ENCODE measurements at regions not wholly inside any gene's neighbourhood (a gene's known extent, or its start where the extent isn't known, plus 50 kb on each side); places are given as distances from the start of the nearest gene placed in this dataset.

DNA sequence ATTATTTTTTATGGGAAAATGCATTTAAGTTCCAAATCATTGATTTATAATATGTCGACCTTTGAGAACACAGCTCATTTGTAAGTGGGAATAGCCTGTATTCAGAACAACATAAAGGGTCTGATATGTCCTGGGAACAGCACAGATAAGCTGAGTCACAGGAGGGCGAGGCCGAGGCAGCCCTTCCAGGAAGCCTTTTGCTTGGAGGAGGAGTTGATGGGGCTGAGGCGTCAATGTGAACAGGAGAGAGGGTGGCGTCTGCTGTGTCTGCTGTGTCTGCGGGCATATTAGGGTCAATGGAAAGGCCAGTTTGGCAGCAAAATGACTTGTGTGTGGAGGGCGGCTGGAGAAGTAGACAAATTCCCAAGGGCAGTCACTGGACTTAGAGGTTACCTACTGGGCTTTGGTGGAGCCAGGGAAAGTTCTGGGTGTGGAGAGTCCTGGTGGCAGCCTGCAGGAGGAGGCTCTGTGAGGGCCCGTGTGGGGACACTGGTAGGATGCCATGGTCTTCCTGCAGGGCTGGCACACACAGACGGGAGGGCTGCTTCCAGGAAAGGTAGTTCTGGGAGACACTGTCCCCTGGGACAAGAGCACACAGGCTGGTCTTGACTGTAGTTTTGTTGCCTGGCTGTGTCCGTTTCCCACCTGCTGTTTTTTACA, 128.1 kb downstream of the GLI2 start:
- H3K27me3 ChIP-seq (replicated peaks in 2 of 5; ENCODE audit: control insufficient read depth in 4 of 5, insufficient read depth in 5 of 5, low read length in 4 of 5): peaks cover 0 to 41% (median 15%) of the 10 kb centered on the region in 5 experiments
- H3K9me3 ChIP-seq (ENCODE audit: control extremely low read depth in 1 of 5, control insufficient read depth in 4 of 5, insufficient read depth in 2 of 5, low read depth in 1 of 5, low read length in 4 of 5): no peaks in the 10 kb centered on the region
- H3K4me1 ChIP-seq (ENCODE audit: control extremely low read depth in 1 of 4, control insufficient read depth in 4 of 4, insufficient read depth in 4 of 4, low read length in 3 of 4): peaks cover 0 to 13% (median 10%) of the 10 kb centered on the region in 4 experiments
- CTCF ChIA-PET: no interaction called here
- POLR2A ChIA-PET: no interaction called here
- 93% methylated on average over 9 of the region's 10 CpGs for WGBS (ENCODE audit: insufficient coverage)
- H3K27ac ChIP-seq (ENCODE audit: insufficient read depth in 1 of 2, low read depth in 1 of 2, low read length in 2 of 2, poor library complexity in 1 of 2, severe bottlenecking in 2 of 2): no peak overlapping the region
- H3K36me3 ChIP-seq (ENCODE audit: control insufficient read depth in 4 of 4, insufficient read depth in 4 of 4, low read length in 3 of 4): no peaks in the 10 kb centered on the region
- no peak for DNase-seq
- H3K4me3 ChIP-seq (ENCODE audit: control insufficient read depth in 1 of 7, extremely low read depth in 1 of 7, insufficient read depth in 4 of 7, low read depth in 2 of 7, low read length in 6 of 7): no peak overlapping the region

DNA sequence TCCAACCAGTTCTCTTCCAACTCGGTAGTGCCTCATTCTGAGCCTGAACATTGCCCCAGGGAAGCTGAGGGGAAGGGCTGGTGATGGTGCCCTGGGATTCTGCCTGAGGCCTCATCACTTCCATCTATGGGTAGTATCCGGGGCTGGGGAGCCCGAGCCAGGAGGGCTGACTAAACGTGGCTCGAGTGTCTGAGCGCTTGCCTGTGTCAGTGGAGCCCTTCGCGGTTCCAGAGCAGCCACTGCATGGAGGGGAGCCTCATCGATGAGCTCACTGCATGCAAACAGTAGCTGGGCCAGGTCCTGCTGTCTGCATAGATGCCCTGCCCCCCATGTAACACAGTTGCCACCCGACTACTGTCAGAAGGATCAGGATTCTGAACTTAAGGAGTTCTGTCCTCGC, 129.3 kb downstream of the GLI2 start:
- Histone ChIP-seq H3K27me3 (replicated peaks in 2 of 5; ENCODE audit: control insufficient read depth in 4 of 5, insufficient read depth in 5 of 5, low read length in 4 of 5) (peaks cover 0 to 48% (median 16%) of the 10 kb centered on the region in 5 experiments), H3K9me3 (ENCODE audit: control extremely low read depth in 1 of 5, control insufficient read depth in 4 of 5, insufficient read depth in 2 of 5, low read depth in 1 of 5, low read length in 4 of 5) (no peaks in the 10 kb centered on the region), H3K27ac (ENCODE audit: insufficient read depth in 1 of 2, low read depth in 1 of 2, low read length in 2 of 2, poor library complexity in 1 of 2, severe bottlenecking in 2 of 2) (no peak overlapping the region), H3K4me1 (ENCODE audit: control extremely low read depth in 1 of 4, control insufficient read depth in 4 of 4, insufficient read depth in 4 of 4, low read length in 3 of 4) (peaks cover 0 to 13% (median 10%) of the 10 kb centered on the region in 4 experiments), H3K36me3 (ENCODE audit: control insufficient read depth in 4 of 4, insufficient read depth in 4 of 4, low read length in 3 of 4) (no peaks in the 10 kb centered on the region), H3K4me3 (ENCODE audit: control insufficient read depth in 1 of 7, extremely low read depth in 1 of 7, insufficient read depth in 4 of 7, low read depth in 2 of 7, low read length in 6 of 7) (no peak overlapping the region)
- 99% methylated on average over 11 of the region's 11 CpGs for WGBS (ENCODE audit: insufficient coverage)
- POLR2A ChIA-PET: no interaction called here
- DNase-seq: no peak
- CTCF ChIA-PET: no interaction called here

DNA sequence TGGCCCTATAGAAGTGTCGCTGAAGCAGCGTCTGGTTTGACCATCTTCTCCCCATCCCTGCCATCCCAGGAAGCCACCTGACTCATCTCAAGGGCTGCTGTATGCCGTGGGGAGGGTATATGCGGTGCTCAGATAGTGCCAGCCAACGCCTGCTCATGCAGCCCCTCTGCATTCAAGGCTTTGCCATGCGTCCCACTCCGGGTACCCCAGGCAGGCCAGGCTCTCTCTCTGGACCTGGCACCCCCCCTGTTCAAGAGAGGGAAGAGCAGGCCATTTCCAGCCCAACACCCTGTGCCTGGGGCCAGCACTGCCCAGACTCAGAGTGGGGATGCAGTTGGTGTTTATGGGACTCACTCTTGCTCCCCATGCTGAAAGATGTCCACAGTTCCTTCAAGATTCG, 130.0 kb downstream of the GLI2 start:
- CTCF ChIA-PET: no interaction called here
- H3K9me3 ChIP-seq (ENCODE audit: control extremely low read depth in 1 of 5, control insufficient read depth in 4 of 5, insufficient read depth in 2 of 5, low read depth in 1 of 5, low read length in 4 of 5): no peaks in the 10 kb centered on the region
- H3K4me1 ChIP-seq (ENCODE audit: control extremely low read depth in 1 of 4, control insufficient read depth in 4 of 4, insufficient read depth in 4 of 4, low read length in 3 of 4): peaks cover 0 to 13% (median 10%) of the 10 kb centered on the region in 4 experiments
- no peak overlapping the region for H3K27ac ChIP-seq (ENCODE audit: insufficient read depth in 1 of 2, low read depth in 1 of 2, low read length in 2 of 2, poor library complexity in 1 of 2, severe bottlenecking in 2 of 2)
- H3K4me3 ChIP-seq (ENCODE audit: control insufficient read depth in 1 of 7, extremely low read depth in 1 of 7, insufficient read depth in 4 of 7, low read depth in 2 of 7, low read length in 6 of 7): no peak overlapping the region
- 99% methylated on average over 8 of the region's 8 CpGs for WGBS (ENCODE audit: insufficient coverage)
- no peak for DNase-seq
- POLR2A ChIA-PET: no interaction called here
- H3K27me3 ChIP-seq (replicated peaks in 2 of 5; ENCODE audit: control insufficient read depth in 4 of 5, insufficient read depth in 5 of 5, low read length in 4 of 5): peaks cover 0 to 50% (median 16%) of the 10 kb centered on the region in 5 experiments
- no peaks in the 10 kb centered on the region for H3K36me3 ChIP-seq (ENCODE audit: control insufficient read depth in 4 of 4, insufficient read depth in 4 of 4, low read length in 3 of 4)

DNA sequence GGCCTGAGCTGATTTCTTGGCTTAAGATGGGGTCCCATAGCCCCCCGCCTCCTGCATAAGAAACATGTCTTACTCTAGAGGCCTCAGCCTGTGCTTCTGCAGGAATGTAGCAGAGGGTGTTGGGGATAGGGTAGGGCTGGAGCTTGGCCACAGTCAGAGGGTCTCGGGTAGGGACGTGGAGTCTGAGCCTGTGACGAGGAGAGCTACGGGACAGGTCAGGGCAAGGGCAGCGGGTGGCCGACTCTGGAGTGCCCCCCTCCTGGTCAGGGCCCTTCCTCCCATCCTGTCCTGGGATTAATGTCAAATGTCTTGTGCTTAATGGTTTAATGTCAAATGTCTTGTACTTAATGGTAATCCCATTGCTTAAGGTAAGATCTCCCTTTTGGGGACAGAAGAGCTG, 130.4 kb downstream of the GLI2 start:
- H3K9me3 ChIP-seq (ENCODE audit: control extremely low read depth in 1 of 5, control insufficient read depth in 4 of 5, insufficient read depth in 2 of 5, low read depth in 1 of 5, low read length in 4 of 5): no peaks in the 10 kb centered on the region
- DNase-seq: no peak
- peaks cover 0 to 13% (median 10%) of the 10 kb centered on the region in 4 experiments for H3K4me1 ChIP-seq (ENCODE audit: control extremely low read depth in 1 of 4, control insufficient read depth in 4 of 4, insufficient read depth in 4 of 4, low read length in 3 of 4)
- WGBS (ENCODE audit: insufficient coverage): 100% methylated on average over 3 of the region's 7 CpGs
- POLR2A ChIA-PET: no interaction called here
- H3K36me3 ChIP-seq (ENCODE audit: control insufficient read depth in 4 of 4, insufficient read depth in 4 of 4, low read length in 3 of 4): no peaks in the 10 kb centered on the region
- CTCF ChIA-PET: no interaction called here
- H3K27me3 ChIP-seq (replicated peaks in 2 of 5; ENCODE audit: control insufficient read depth in 4 of 5, insufficient read depth in 5 of 5, low read length in 4 of 5): peaks cover 0 to 54% (median 16%) of the 10 kb centered on the region in 5 experiments
- H3K4me3 ChIP-seq (ENCODE audit: control insufficient read depth in 1 of 7, extremely low read depth in 1 of 7, insufficient read depth in 4 of 7, low read depth in 2 of 7, low read length in 6 of 7): no peak overlapping the region
- no peak overlapping the region for H3K27ac ChIP-seq (ENCODE audit: insufficient read depth in 1 of 2, low read depth in 1 of 2, low read length in 2 of 2, poor library complexity in 1 of 2, severe bottlenecking in 2 of 2)

DNA sequence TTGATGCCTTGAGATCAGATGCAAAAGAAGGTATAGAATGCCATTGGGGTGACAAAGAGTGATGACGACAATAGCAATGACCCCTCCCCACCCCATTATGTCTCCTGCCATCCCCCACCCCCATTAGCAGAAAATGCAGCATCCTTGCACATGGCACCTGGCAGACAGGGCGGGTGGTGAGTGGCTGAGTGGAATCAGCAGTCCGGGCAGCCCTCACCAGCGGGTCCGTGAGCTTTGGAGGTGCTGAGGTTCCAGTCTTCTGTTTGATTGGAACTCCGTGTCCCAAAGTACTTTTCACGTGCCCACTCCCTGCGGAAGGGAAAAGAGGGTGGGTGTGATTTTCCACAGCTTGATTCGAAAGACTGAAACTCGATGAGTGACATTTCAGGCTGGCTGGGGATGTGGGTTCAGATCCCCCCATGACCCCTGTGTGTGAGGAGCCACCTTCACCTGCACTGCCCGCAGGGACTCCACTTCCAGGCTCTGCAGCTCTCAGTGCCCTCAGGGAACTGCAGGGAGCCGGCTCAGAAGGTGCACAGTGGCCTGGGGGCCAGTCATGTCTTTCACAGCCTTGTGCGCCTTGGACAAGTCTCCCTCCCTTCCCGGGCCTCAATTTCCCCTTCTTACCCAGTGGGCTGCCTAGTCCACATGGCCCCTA, 130.9 kb downstream of the GLI2 start:
- 88% methylated on average over 13 of the region's 14 CpGs for WGBS (ENCODE audit: insufficient coverage)
- CTCF ChIA-PET: no interaction called here
- no peak overlapping the region for H3K27ac ChIP-seq (ENCODE audit: insufficient read depth in 1 of 2, low read depth in 1 of 2, low read length in 2 of 2, poor library complexity in 1 of 2, severe bottlenecking in 2 of 2)

DNA sequence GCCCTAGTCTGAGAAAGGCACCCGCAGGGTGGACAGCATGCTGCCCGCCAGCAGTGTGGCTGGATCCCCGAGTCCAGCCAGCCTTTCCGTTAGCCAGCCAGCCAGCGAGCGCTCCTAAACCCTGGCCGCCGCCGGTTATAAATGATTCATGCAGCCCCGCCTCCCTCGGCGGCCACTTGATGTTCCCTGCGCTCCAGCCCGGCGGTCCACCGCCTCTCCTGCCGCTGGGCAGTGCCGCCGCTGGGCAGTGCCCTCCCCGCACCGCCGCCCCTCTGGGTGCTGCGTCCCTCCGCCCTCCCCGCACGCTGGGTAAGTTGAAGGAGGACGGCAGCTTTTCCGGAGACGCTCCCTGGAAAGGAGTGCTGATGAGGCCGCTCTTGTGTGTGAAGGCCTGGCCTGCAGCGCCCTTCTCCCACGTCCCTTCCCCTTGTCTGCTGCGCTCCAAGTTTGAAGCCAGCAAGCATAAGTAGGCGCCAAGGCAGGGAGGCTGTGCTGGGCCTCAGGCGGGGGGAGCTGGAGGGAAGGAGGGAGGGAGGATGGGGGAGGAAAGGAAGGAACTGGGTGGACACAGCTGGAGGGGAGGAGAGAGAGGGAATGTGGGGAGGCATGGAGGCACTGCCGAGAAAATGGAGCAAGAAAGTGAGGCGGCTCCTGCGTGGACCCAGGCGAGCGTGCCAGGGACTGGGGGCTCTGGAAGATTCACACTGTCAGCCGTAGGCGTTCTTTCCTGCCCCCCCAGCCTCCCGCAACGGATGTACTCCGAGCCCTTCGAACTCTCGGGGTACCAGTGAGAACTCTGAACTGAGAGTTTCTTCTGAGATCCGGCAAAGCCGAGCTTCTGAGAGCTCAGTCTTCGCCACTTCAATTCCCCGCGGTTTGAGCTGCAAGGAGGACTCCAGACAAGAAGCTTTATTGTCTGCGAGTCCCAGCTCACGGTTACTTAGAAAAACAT, 131.9 kb downstream of the GLI2 start:
- peak; percentile 7 to 40 (median 37) for DNase-seq
- Histone ChIP-seq H3K27me3 (replicated peaks in 2 of 5; ENCODE audit: control insufficient read depth in 4 of 5, insufficient read depth in 5 of 5, low read length in 4 of 5) (peaks cover 0 to 54% (median 16%) of the 10 kb centered on the region in 5 experiments), H3K4me1 (ENCODE audit: control extremely low read depth in 1 of 4, control insufficient read depth in 4 of 4, insufficient read depth in 4 of 4, low read length in 3 of 4) (peaks cover 0 to 13% (median 10%) of the 10 kb centered on the region in 4 experiments), H3K4me3 (ENCODE audit: control insufficient read depth in 1 of 7, extremely low read depth in 1 of 7, insufficient read depth in 4 of 7, low read depth in 2 of 7, low read length in 6 of 7) (peak overlapping the region in 4 of 7 experiments; percentile 11 to 69 (median 54)), H3K9me3 (ENCODE audit: control extremely low read depth in 1 of 5, control insufficient read depth in 4 of 5, insufficient read depth in 2 of 5, low read depth in 1 of 5, low read length in 4 of 5) (no peaks in the 10 kb centered on the region), H3K36me3 (ENCODE audit: control insufficient read depth in 4 of 4, insufficient read depth in 4 of 4, low read length in 3 of 4) (no peaks in the 10 kb centered on the region), H3K27ac (ENCODE audit: insufficient read depth in 1 of 2, low read depth in 1 of 2, low read length in 2 of 2, poor library complexity in 1 of 2, severe bottlenecking in 2 of 2) (no peak overlapping the region)
- ChIA-PET CTCF (interaction anchor here (1.6 kb wide), 1 partner anchor 8 kb away, joined by 3 read pairs; no protein-coding TSS in a partner anchor), POLR2A (no interaction called here)
- WGBS (ENCODE audit: insufficient coverage): 13% methylated on average over 42 of the region's 54 CpGs

More for the DNA sequence above, 130.9 kb downstream of the GLI2 start:
- Histone ChIP-seq H3K9me3 (ENCODE audit: control extremely low read depth in 1 of 5, control insufficient read depth in 4 of 5, insufficient read depth in 2 of 5, low read depth in 1 of 5, low read length in 4 of 5) (no peaks in the 10 kb centered on the region), H3K36me3 (ENCODE audit: control insufficient read depth in 4 of 4, insufficient read depth in 4 of 4, low read length in 3 of 4) (no peaks in the 10 kb centered on the region), H3K4me3 (ENCODE audit: control insufficient read depth in 1 of 7, extremely low read depth in 1 of 7, insufficient read depth in 4 of 7, low read depth in 2 of 7, low read length in 6 of 7) (peak overlapping the region in 2 of 7 experiments; percentile 51 to 58), H3K27me3 (replicated peaks in 2 of 5; ENCODE audit: control insufficient read depth in 4 of 5, insufficient read depth in 5 of 5, low read length in 4 of 5) (peaks cover 0 to 54% (median 16%) of the 10 kb centered on the region in 5 experiments), H3K4me1 (ENCODE audit: control extremely low read depth in 1 of 4, control insufficient read depth in 4 of 4, insufficient read depth in 4 of 4, low read length in 3 of 4) (peaks cover 0 to 13% (median 10%) of the 10 kb centered on the region in 4 experiments)
- DNase-seq: no peak
- POLR2A ChIA-PET: no interaction called here
